SK-N-SH treated with all-trans-retinoic acid at 6 μM for 48 hours (cell line): ENCODE measurements at regions not wholly inside any gene's neighbourhood (a gene's known extent, or its start where the extent isn't known, plus 50 kb on each side); places are given as distances from the start of the nearest gene placed in this dataset.

ENCODE experiments used
- ATAC-seq: fragments of 200-7000 bp; cut with Tn5 transposase; 3 replicates; pipeline ENCODE4 v1.9.1; 2020; ENCODE audit warnings: mild to moderate bottlenecking, moderate library complexity
- ARNTL ChIP-seq: fragments of 450-650 bp; formaldehyde crosslinking; IDR thresholded peaks from 2 replicates; pipeline ENCODE4 v1.5.0; 2020; ENCODE audit warnings: low read depth, mild to moderate bottlenecking, moderate library complexity, borderline replicate concordance
- BACH2 ChIP-seq: fragments of 250-450 bp; sonication (Bioruptor Pico); IDR thresholded peaks from 2 replicates; pipeline ENCODE4 v1.9.0; 2021; ENCODE audit warnings: mild to moderate bottlenecking, borderline replicate concordance
- CREB5 ChIP-seq: fragments of 250-450 bp; sonication (Bioruptor Pico); IDR thresholded peaks from 2 replicates; pipeline ENCODE4 v1.5.1; 2020; ENCODE audit warnings: low read depth, mild to moderate bottlenecking, moderate library complexity
- CSDC2 ChIP-seq: fragments of 250-450 bp; sonication (Bioruptor Pico); IDR thresholded peaks from 2 replicates; pipeline ENCODE4 v1.5.0; 2020; ENCODE audit warnings: mild to moderate bottlenecking, moderate library complexity
- CSRNP3 ChIP-seq: fragments of 250-450 bp; sonication (Bioruptor Pico); IDR thresholded peaks from 2 replicates; pipeline ENCODE4 v1.5.1; 2021; ENCODE audit warnings: mild to moderate bottlenecking, moderate library complexity
- ESRRG ChIP-seq: fragments of 250-450 bp; sonication (Bioruptor Pico); IDR thresholded peaks from 2 replicates; pipeline ENCODE4 v1.6.1; 2021; ENCODE audit warnings: mild to moderate bottlenecking
- GLIS3 ChIP-seq: fragments of 250-450 bp; sonication (Bioruptor Pico); IDR thresholded peaks from 2 replicates; pipeline ENCODE4 v1.5.0; 2020; ENCODE audit warnings: mild to moderate bottlenecking, moderate library complexity
- ISL1 ChIP-seq: fragments of 250-450 bp; sonication (Bioruptor Pico); IDR thresholded peaks from 2 replicates; pipeline ENCODE4 v2.1.2; 2022; ENCODE audit warnings: mild to moderate bottlenecking, moderate library complexity
- OSR1 ChIP-seq: fragments of 250-450 bp; sonication (Bioruptor Pico); IDR thresholded peaks from 2 replicates; pipeline ENCODE4 v1.8.0; 2022; ENCODE audit warnings: moderate library complexity, mild to moderate bottlenecking, inconsistent platforms
- PATZ1 ChIP-seq: fragments of 250-450 bp; sonication (Bioruptor Pico); IDR thresholded peaks from 2 replicates; pipeline ENCODE4 v1.8.0; 2020; ENCODE audit warnings: mild to moderate bottlenecking, moderate library complexity, borderline replicate concordance
- POU6F1 ChIP-seq: fragments of 250-450 bp; sonication (Bioruptor Pico); IDR thresholded peaks from 2 replicates; pipeline ENCODE4 v1.8.0; 2021; ENCODE audit warnings: low read depth, mild to moderate bottlenecking, moderate library complexity, borderline replicate concordance
- PPARA ChIP-seq: fragments of 250-450 bp; sonication (Bioruptor Pico); IDR thresholded peaks from 2 replicates; pipeline ENCODE4 v1.5.0; 2020; ENCODE audit warnings: mild to moderate bottlenecking, borderline replicate concordance
- RARB ChIP-seq: fragments of 250-450 bp; sonication (Bioruptor Pico); IDR thresholded peaks from 2 replicates; pipeline ENCODE4 v1.8.0; 2021; ENCODE audit warnings: mild to moderate bottlenecking, moderate library complexity
- SNAI2 ChIP-seq: fragments of 250-450 bp; sonication (Bioruptor Pico); IDR thresholded peaks from 2 replicates; pipeline ENCODE4 v1.5.0; 2020; ENCODE audit warnings: mild to moderate bottlenecking, moderate library complexity
- TCF4 ChIP-seq: fragments of 250-450 bp; sonication (Bioruptor Pico); IDR thresholded peaks from 2 replicates; pipeline ENCODE4 v1.8.0; 2021; ENCODE audit warnings: mild to moderate bottlenecking, moderate library complexity, borderline replicate concordance
- TOX ChIP-seq: fragments of 250-450 bp; sonication (Bioruptor Pico); IDR thresholded peaks from 2 replicates; pipeline ENCODE4 v1.8.0; 2021; ENCODE audit warnings: mild to moderate bottlenecking, moderate library complexity, borderline replicate concordance
- TSHZ2 ChIP-seq: fragments of 250-450 bp; sonication (Bioruptor Pico); IDR thresholded peaks from 2 replicates; pipeline ENCODE4 v1.5.0; 2020; ENCODE audit warnings: mild to moderate bottlenecking, moderate library complexity
- ZC3H10 ChIP-seq: fragments of 250-450 bp; sonication (Bioruptor Pico); IDR thresholded peaks from 2 replicates; pipeline ENCODE4 v1.5.1; 2021; ENCODE audit warnings: mild to moderate bottlenecking, moderate library complexity
- ZFP3 ChIP-seq: fragments of 250-450 bp; sonication (Bioruptor Pico); IDR thresholded peaks from 2 replicates; pipeline ENCODE4 v1.5.0; 2020; ENCODE audit warnings: mild to moderate bottlenecking, moderate library complexity
- ZFP30 ChIP-seq: fragments of 450-650 bp; formaldehyde crosslinking; IDR thresholded peaks from 2 replicates; pipeline ENCODE4 v1.5.0; 2022; ENCODE audit warnings: mild to moderate bottlenecking, moderate library complexity
- ZNF565 ChIP-seq: fragments of 450-650 bp; formaldehyde crosslinking; conservative IDR thresholded peaks from 2 replicates; pipeline ENCODE4 v1.5.0; 2020; ENCODE audit warnings: low read depth, mild to moderate bottlenecking, moderate library complexity
- ZNF70 ChIP-seq: fragments of 450-650 bp; formaldehyde crosslinking; IDR thresholded peaks from 2 replicates; pipeline ENCODE4 v1.5.0; 2020; ENCODE audit warnings: mild to moderate bottlenecking, moderate library complexity
- ZNF8 ChIP-seq: fragments of 450-650 bp; formaldehyde crosslinking; IDR thresholded peaks from 2 replicates; pipeline ENCODE4 v1.5.0; 2020; ENCODE audit warnings: mild to moderate bottlenecking, moderate library complexity

GRCh38 chr7:28304290-28304689 is 108.0 kb upstream of the CREB5 start:
- ATAC-seq = no peak
- TF ChIP-seq ZC3H10 (CRISPR knock-in tag) (no peak), CREB5 (CRISPR knock-in tag) (no peak), RARB (CRISPR knock-in tag) (no peak), ZFP30 (CRISPR knock-in tag) (no peak), GLIS3 (CRISPR knock-in tag) (no peak), CSRNP3 (CRISPR knock-in tag) (no peak), ISL1 (no peak), ZNF70 (CRISPR knock-in tag) (no peak), ZNF8 (CRISPR knock-in tag) (no peak), PPARA (CRISPR knock-in tag) (no peak), ESRRG (CRISPR knock-in tag) (no peak), TOX (no peak), BACH2 (CRISPR knock-in tag) (no peak)

GRCh38 chr7:28309704-28310459 is 102.4 kb upstream of the CREB5 start:
- no peak for TF ChIP-seq ZNF8 (CRISPR knock-in tag)
- no peak for TF ChIP-seq ZC3H10 (CRISPR knock-in tag)
- no peak for TF ChIP-seq TSHZ2
- no peak for ATAC-seq

- TF ChIP-seq ZFP3 (CRISPR knock-in tag) = no peak
- TF ChIP-seq TOX = no peak
- TF ChIP-seq GLIS3 (CRISPR knock-in tag) = no peak
- no peak for TF ChIP-seq CSDC2
- no peak for TF ChIP-seq PATZ1 (CRISPR knock-in tag)
- no peak for TF ChIP-seq BACH2 (CRISPR knock-in tag)
- TF ChIP-seq ISL1 = no peak
- no peak for TF ChIP-seq SNAI2 (CRISPR knock-in tag)
- no peak for TF ChIP-seq PPARA (CRISPR knock-in tag)
- TF ChIP-seq ZFP30 (CRISPR knock-in tag) = no peak
- TF ChIP-seq CREB5 (CRISPR knock-in tag) = no peak
- TF ChIP-seq ZNF70 (CRISPR knock-in tag) = no peak
- no peak for TF ChIP-seq ZNF565
- no peak for TF ChIP-seq ZNF8 (CRISPR knock-in tag)
- TF ChIP-seq OSR1 (CRISPR knock-in tag) = no peak
- no peak for TF ChIP-seq ZC3H10 (CRISPR knock-in tag)
- TF ChIP-seq ARNTL (CRISPR knock-in tag) = no peak
- TF ChIP-seq CSRNP3 (CRISPR knock-in tag) = no peak
- no peak for TF ChIP-seq TCF4
- TF ChIP-seq POU6F1 (CRISPR knock-in tag) = no peak
- ATAC-seq = no peak
Observed at GRCh38 chr7:28310460-28310848, 101.9 kb upstream of the CREB5 start.
